HG02763 (cell line): ENCODE measurements at regions not wholly inside any gene's neighbourhood (a gene's known extent, or its start where the extent isn't known, plus 50 kb on each side); places are given as distances from the start of the nearest gene placed in this dataset.

Source experiments
- ATAC-seq: cut with Tn5 transposase; IDR thresholded peaks from one replicate; pipeline ENCODE4 v1.9.1; 2021; ENCODE audit warnings: mild to moderate bottlenecking, moderate library complexity; ENCODE audit not compliant: unreplicated experiment

GRCh38 chr11:127275774-127276173 is 275.2 kb upstream of the KIRREL3 start:
- ATAC-seq: no peak

GRCh38 chr11:127274328-127274676 is 273.7 kb upstream of the KIRREL3 start:
- ATAC-seq: no peak

GRCh38 chr11:127273593-127274327 is 273.2 kb upstream of the KIRREL3 start:
- no peak for ATAC-seq

- no peak for ATAC-seq
Observed at GRCh38 chr11:127270851-127271250, 270.3 kb upstream of the KIRREL3 start.

DNA sequence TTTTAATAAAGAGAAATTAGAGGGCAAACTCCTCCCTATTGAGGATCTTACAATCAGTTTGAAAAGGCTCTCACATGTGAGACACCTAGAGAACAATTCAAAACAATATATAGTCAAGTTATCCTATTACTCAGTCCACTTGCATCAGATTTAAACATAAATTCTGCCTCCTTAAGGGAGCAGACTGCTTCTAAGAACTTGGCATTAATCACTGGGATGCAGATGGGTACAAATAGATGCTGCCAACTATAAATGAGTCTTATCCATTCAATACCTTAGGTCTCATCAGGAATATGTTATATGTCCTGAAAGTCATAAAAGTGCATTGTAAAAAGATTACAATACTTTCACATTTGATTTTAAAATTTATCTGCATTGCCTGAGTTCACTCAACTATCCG is 269.3 kb upstream of the KIRREL3 start:
- ATAC-seq: no peak

DNA sequence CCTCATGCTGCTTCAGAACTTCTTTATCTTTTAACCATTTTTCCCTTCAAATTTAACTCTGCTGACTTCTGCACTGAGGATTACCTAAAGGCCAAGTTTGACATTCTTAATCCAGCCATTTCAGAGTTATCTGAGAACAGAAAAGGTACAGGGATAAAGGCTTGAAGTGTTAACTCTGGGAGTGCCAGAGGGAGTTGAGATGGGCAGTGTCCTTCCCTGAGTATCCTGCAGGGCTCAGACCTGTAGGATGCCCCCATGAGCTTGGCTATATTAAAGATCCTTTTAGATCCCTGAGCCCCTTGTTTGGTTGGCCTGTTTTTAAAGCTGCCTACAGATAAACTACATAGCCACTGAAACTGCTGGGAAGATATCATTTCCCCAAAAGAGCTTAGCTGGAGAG is 268.4 kb upstream of the KIRREL3 start:
- no peak for ATAC-seq

- no peak for ATAC-seq
Observed at GRCh38 chr11:127268521-127268920, 268.0 kb upstream of the KIRREL3 start.

- no peak for ATAC-seq
Observed at GRCh38 chr11:127259102-127259501, 258.5 kb upstream of the KIRREL3 start.

GRCh38 chr11:127255209-127255608 is 254.6 kb upstream of the KIRREL3 start:
- no peak for ATAC-seq

GRCh38 chr11:127252321-127252720 is 251.8 kb upstream of the KIRREL3 start:
- ATAC-seq: no peak

GRCh38 chr11:127249576-127249975 is 249.0 kb upstream of the KIRREL3 start:
- no peak for ATAC-seq

DNA sequence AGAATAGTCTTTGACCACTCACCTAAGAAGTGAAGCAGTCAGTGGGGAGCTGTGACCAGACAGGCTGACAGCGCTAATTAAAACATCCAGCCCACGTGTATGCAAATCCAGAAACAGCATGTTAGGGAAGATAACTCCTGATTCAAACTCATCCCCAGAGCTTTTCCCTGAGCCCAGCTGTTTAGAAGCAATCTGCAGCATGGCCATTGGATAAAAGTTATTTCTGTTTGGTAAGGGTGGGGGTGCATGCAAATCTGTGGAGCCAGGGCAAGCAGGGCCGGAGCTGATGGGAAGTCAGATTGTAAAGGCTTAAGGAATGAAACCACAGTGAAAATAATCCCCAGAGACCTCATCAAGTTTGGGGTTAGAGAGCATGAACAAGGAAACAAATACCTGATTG is 247.9 kb upstream of the KIRREL3 start:
- ATAC-seq: no peak

- ATAC-seq: no peak
Observed at GRCh38 chr11:127247261-127247851, 246.8 kb upstream of the KIRREL3 start.

DNA sequence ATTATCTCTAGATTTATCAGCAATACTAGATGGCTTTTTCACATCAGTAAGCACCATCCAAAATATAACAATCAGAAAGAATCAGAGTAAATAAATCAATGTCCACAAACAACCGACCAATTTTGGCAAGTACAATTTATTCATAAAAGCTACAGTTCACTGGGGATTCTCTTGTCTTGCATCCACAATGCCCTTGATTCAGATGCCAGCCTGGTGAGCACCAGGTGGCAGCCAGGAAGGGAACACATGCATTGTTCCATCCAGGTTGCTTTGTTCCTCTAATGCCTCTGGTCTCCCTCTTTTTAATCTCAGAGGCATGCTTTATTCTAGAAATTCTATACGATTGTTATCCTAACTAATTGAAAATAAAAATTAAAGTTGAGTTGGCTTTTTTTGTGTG is 242.1 kb upstream of the KIRREL3 start:
- ATAC-seq: no peak

- ATAC-seq: no peak
Observed at GRCh38 chr11:127238321-127238720, 237.8 kb upstream of the KIRREL3 start.

DNA sequence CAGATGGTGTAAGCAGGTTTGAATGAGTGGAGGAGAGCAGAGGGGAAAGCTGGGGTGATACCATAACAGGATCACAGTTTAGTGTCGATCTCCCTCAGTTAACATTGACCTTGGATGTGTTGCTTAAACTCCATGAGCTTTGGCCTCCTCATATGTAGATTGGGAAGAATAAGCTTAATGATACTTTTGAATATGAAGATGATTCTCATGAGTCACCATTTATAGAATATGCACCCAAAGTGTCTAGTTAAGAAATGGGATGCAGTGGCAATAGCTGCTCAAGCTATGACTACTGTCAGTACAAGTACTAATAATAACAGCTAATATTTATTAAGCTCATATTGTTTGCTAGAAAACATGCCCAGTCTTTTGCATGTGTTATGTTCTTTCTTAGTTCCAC is 236.2 kb upstream of the KIRREL3 start:
- no peak for ATAC-seq

DNA sequence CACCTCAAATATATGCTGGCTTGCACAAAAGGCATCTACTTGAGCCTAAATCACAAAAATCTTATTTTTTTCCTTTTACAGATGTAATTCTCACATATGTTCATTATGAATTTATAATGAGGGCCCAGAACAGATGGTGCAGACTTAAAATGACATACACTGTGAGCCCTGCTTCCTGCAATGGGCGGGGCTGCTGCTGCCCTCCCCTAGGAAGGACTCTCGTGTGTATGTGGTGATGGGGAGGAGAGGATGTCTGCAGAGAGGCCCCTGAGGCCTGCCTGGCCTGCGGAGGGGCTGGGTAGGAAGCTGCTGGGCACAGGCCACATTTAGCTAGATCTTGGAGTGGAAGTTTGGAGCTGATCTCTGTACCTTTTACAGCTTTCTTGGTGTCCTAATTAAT is 233.4 kb upstream of the KIRREL3 start:
- ATAC-seq: no peak

- ATAC-seq: no peak
Observed at GRCh38 chr11:127230392-127230791, 229.8 kb upstream of the KIRREL3 start.

DNA sequence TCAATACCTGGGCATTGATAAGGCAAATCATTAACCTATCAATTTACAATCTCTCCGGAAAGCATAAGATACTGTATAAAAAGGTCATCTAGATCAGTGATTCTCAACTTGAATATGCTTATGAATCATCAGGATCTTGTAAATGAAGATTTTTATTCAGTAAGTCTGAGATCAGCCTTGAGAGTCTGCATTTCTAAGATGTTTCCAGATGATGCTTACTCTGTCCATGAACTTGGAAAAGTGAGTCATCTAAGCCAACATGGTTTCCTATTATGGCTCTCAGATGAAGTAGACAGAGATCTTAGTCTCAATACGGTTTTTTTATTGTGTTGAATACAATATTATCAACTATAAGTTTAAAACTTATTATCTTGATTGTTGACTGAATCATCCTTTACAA is 226.4 kb upstream of the KIRREL3 start:
- no peak for ATAC-seq

GRCh38 chr11:127226380-127226779 is 225.8 kb upstream of the KIRREL3 start:
- ATAC-seq: no peak

- no peak for ATAC-seq
Observed at GRCh38 chr11:127225619-127226018, 225.0 kb upstream of the KIRREL3 start.

DNA sequence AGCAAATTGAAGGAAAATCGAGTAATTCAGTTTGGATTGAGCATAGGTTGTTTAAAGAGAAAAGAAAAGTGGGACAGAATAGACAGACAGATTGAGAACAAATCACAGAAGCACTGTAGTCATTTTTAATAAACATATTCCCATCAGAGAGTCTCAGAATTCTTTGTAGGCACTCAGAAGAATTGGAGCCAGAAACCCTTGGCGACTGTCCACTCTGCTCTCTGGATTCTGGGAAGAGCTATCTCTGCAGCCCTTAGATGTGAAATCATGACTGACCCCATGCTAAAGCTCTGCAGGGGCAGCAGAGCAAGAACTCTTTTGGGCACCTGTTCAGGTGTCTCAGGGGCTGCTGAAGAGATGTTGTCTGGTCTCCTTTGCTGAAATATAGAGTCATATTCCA is 223.7 kb upstream of the KIRREL3 start:
- ATAC-seq: no peak

- ATAC-seq: no peak
Observed at GRCh38 chr11:127223633-127224032, 223.1 kb upstream of the KIRREL3 start.
